T-helper 2 cell treated with Interferon-gamma antibody and Interleukin-4, amounts not matched to agents 5 μg/mL and 100 μg/mL, for 36 hours (primary cell): ENCODE measurements at regions not wholly inside any gene's neighbourhood (a gene's known extent, or its start where the extent isn't known, plus 50 kb on each side); places are given as distances from the start of the nearest gene placed in this dataset.

Experiments used
- DNase-seq: peaks from one replicate; pipeline ENCODE4 v3.0.0; 2021; ENCODE audit warnings: low spot score
- H3K27ac Mint-ChIP-seq: one replicate; pipeline ENCODE4 v1.8.0; 2021; ENCODE audit warnings: mild to moderate bottlenecking, mixed read lengths
- H3K27me3 Mint-ChIP-seq: one replicate; pipeline ENCODE4 v1.8.0; 2021; ENCODE audit warnings: low read depth, mixed read lengths
- H3K36me3 Mint-ChIP-seq: one replicate; pipeline ENCODE4 v1.8.0; 2021; ENCODE audit warnings: low read depth, mixed read lengths
- H3K4me1 Mint-ChIP-seq: one replicate; pipeline ENCODE4 v1.8.0; 2021; ENCODE audit warnings: low read depth, mixed read lengths
- H3K4me3 Mint-ChIP-seq: one replicate; pipeline ENCODE4 v1.8.0; 2022; ENCODE audit warnings: mild to moderate bottlenecking, moderate library complexity, mixed read lengths
- H3K9me3 Mint-ChIP-seq: one replicate; pipeline ENCODE4 v1.8.0; 2021; ENCODE audit warnings: mixed read lengths

- no peak for DNase-seq
- Mint-ChIP-seq H3K27ac (no peak overlapping the region), H3K9me3 (no peaks in the 10 kb centered on the region), H3K27me3 (no peaks in the 10 kb centered on the region), H3K4me3 (no peak overlapping the region), H3K36me3 (no peaks in the 10 kb centered on the region), H3K4me1 (no peaks in the 10 kb centered on the region)
Observed at GRCh38 chr9:73640971-73641370, 489.3 kb downstream of the ANXA1 start.

- H3K36me3 Mint-ChIP-seq = no peaks in the 10 kb centered on the region
- no peak overlapping the region for H3K27ac Mint-ChIP-seq
- H3K4me3 Mint-ChIP-seq = no peak overlapping the region
- no peaks in the 10 kb centered on the region for H3K27me3 Mint-ChIP-seq
- peaks cover 4% of the 10 kb centered on the region for H3K9me3 Mint-ChIP-seq
- DNase-seq = no peak
- H3K4me1 Mint-ChIP-seq = no peaks in the 10 kb centered on the region
Observed at GRCh38 chr9:73643379-73644013, 491.8 kb downstream of the ANXA1 start.

- DNase-seq = no peak
- no peak overlapping the region for H3K4me3 Mint-ChIP-seq
- H3K27ac Mint-ChIP-seq = no peak overlapping the region
- H3K36me3 Mint-ChIP-seq = no peaks in the 10 kb centered on the region
- peaks cover 4% of the 10 kb centered on the region for H3K9me3 Mint-ChIP-seq
- no peaks in the 10 kb centered on the region for H3K27me3 Mint-ChIP-seq
- no peaks in the 10 kb centered on the region for H3K4me1 Mint-ChIP-seq
Observed at GRCh38 chr9:73647560-73647959, 495.9 kb downstream of the ANXA1 start.

- Mint-ChIP-seq H3K27ac (no peak overlapping the region), H3K27me3 (no peaks in the 10 kb centered on the region)
Observed at GRCh38 chr9:73649552-73649951, 497.9 kb downstream of the ANXA1 start.

GRCh38 chr9:73655363-73655762 is 503.7 kb downstream of the ANXA1 start:
- H3K4me1 Mint-ChIP-seq = no peaks in the 10 kb centered on the region
- no peak for DNase-seq
- H3K27me3 Mint-ChIP-seq = no peaks in the 10 kb centered on the region
- no peaks in the 10 kb centered on the region for H3K36me3 Mint-ChIP-seq
- no peak overlapping the region for H3K4me3 Mint-ChIP-seq
- H3K9me3 Mint-ChIP-seq = no peaks in the 10 kb centered on the region
- no peak overlapping the region for H3K27ac Mint-ChIP-seq

More at GRCh38 chr9:73649552-73649951, 497.9 kb downstream of the ANXA1 start:
- DNase-seq = no peak
- H3K4me3 Mint-ChIP-seq = no peak overlapping the region
- H3K36me3 Mint-ChIP-seq = no peaks in the 10 kb centered on the region
- no peaks in the 10 kb centered on the region for H3K4me1 Mint-ChIP-seq
- H3K9me3 Mint-ChIP-seq = peaks cover 4% of the 10 kb centered on the region

- Mint-ChIP-seq H3K9me3 (no peaks in the 10 kb centered on the region), H3K27ac (no peak overlapping the region), H3K4me1 (no peaks in the 10 kb centered on the region), H3K4me3 (no peak overlapping the region), H3K27me3 (no peaks in the 10 kb centered on the region), H3K36me3 (no peaks in the 10 kb centered on the region)
- DNase-seq = no peak
Observed at GRCh38 chr9:73655831-73656230, 504.2 kb downstream of the ANXA1 start.

- no peak for DNase-seq
- H3K27ac Mint-ChIP-seq = no peak overlapping the region
- no peaks in the 10 kb centered on the region for H3K9me3 Mint-ChIP-seq
- no peaks in the 10 kb centered on the region for H3K36me3 Mint-ChIP-seq
- no peaks in the 10 kb centered on the region for H3K27me3 Mint-ChIP-seq
- no peaks in the 10 kb centered on the region for H3K4me1 Mint-ChIP-seq
- H3K4me3 Mint-ChIP-seq = no peak overlapping the region
Observed at GRCh38 chr9:73665253-73665652, 513.6 kb downstream of the ANXA1 start.

- no peaks in the 10 kb centered on the region for H3K4me1 Mint-ChIP-seq
- H3K36me3 Mint-ChIP-seq = no peaks in the 10 kb centered on the region
- no peaks in the 10 kb centered on the region for H3K27me3 Mint-ChIP-seq
- no peak overlapping the region for H3K4me3 Mint-ChIP-seq
- no peak overlapping the region for H3K27ac Mint-ChIP-seq
- no peaks in the 10 kb centered on the region for H3K9me3 Mint-ChIP-seq
- no peak for DNase-seq
Observed at GRCh38 chr9:73667749-73668148, 516.1 kb downstream of the ANXA1 start.

GRCh38 chr9:73680831-73681230 is 529.2 kb downstream of the ANXA1 start:
- H3K4me3 Mint-ChIP-seq = no peak overlapping the region
- H3K27ac Mint-ChIP-seq = no peak overlapping the region
- H3K27me3 Mint-ChIP-seq = no peaks in the 10 kb centered on the region
- H3K4me1 Mint-ChIP-seq = no peaks in the 10 kb centered on the region
- H3K9me3 Mint-ChIP-seq = no peaks in the 10 kb centered on the region
- DNase-seq = no peak
- H3K36me3 Mint-ChIP-seq = no peaks in the 10 kb centered on the region

- no peak overlapping the region for H3K27ac Mint-ChIP-seq
- no peaks in the 10 kb centered on the region for H3K27me3 Mint-ChIP-seq
- H3K9me3 Mint-ChIP-seq = no peaks in the 10 kb centered on the region
- H3K4me1 Mint-ChIP-seq = no peaks in the 10 kb centered on the region
- H3K36me3 Mint-ChIP-seq = no peaks in the 10 kb centered on the region
- H3K4me3 Mint-ChIP-seq = no peak overlapping the region
- no peak for DNase-seq
Observed at GRCh38 chr9:73682789-73683188, 531.1 kb downstream of the ANXA1 start.

GRCh38 chr9:73683862-73684591 is 532.4 kb downstream of the ANXA1 start:
- Mint-ChIP-seq H3K4me3 (no peak overlapping the region), H3K36me3 (no peaks in the 10 kb centered on the region), H3K4me1 (no peaks in the 10 kb centered on the region), H3K27ac (no peak overlapping the region), H3K9me3 (no peaks in the 10 kb centered on the region), H3K27me3 (no peaks in the 10 kb centered on the region)
- DNase-seq = no peak

GRCh38 chr9:73684601-73685000 is 532.9 kb downstream of the ANXA1 start:
- Mint-ChIP-seq H3K4me3 (no peak overlapping the region), H3K27me3 (no peaks in the 10 kb centered on the region), H3K27ac (no peak overlapping the region), H3K4me1 (no peaks in the 10 kb centered on the region), H3K36me3 (no peaks in the 10 kb centered on the region), H3K9me3 (no peaks in the 10 kb centered on the region)
- no peak for DNase-seq

- DNase-seq = no peak
- no peaks in the 10 kb centered on the region for H3K36me3 Mint-ChIP-seq
- H3K27ac Mint-ChIP-seq = no peak overlapping the region
- H3K4me1 Mint-ChIP-seq = no peaks in the 10 kb centered on the region
- H3K4me3 Mint-ChIP-seq = no peak overlapping the region
- no peaks in the 10 kb centered on the region for H3K27me3 Mint-ChIP-seq
- H3K9me3 Mint-ChIP-seq = no peaks in the 10 kb centered on the region
Observed at GRCh38 chr9:73685786-73686185, 534.1 kb downstream of the ANXA1 start.

GRCh38 chr9:73689051-73689870 is 537.6 kb downstream of the ANXA1 start:
- no peaks in the 10 kb centered on the region for H3K27me3 Mint-ChIP-seq
- H3K27ac Mint-ChIP-seq = no peak overlapping the region
- H3K36me3 Mint-ChIP-seq = no peaks in the 10 kb centered on the region
- DNase-seq = no peak
- H3K4me3 Mint-ChIP-seq = no peak overlapping the region
- no peaks in the 10 kb centered on the region for H3K9me3 Mint-ChIP-seq
- H3K4me1 Mint-ChIP-seq = no peaks in the 10 kb centered on the region
